NCI-H146 (cell line): ENCODE measurements at regions not wholly inside any gene's neighbourhood (a gene's known extent, or its start where the extent isn't known, plus 50 kb on each side); places are given as distances from the start of the nearest gene placed in this dataset.

Experiments
- DNase-seq: peaks from one replicate; lab custom pipeline; 2025; lab: John Stamatoyannopoulos, UW

DNA sequence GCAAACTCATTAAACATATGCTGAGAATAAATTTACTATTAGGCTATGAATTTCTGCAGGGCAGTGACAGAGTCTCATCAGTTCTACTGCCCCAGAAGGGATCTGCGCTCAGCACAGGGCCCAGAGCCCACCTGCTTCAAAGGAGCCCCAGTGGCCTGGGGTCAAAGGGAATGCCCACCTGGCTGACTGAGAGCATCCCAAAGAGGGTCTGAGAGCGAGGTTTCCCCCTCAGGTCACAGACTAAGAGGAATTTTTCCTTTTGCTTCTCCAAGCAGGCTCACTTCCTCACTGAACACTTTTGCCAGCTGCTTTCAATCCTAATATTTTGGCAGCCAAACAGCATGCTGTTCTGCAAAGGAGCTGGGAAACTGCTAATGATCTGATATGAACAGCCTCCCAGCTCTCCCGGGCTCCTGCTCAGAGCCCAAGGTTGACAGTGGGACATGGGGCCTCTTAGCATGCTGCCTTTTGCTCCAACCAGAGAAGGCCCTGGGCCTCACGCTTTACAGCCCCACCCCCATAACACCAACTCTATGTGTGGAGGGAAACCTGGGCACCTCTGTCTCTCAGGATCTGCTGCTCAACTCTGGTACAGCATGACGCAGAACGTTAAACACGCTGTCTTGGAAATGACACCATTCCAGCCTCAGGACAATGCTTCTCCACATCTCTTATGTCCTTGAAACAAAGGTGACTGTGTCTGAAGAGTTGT is 70.7 kb upstream of the SYT6 start:
- no peak for DNase-seq

DNA sequence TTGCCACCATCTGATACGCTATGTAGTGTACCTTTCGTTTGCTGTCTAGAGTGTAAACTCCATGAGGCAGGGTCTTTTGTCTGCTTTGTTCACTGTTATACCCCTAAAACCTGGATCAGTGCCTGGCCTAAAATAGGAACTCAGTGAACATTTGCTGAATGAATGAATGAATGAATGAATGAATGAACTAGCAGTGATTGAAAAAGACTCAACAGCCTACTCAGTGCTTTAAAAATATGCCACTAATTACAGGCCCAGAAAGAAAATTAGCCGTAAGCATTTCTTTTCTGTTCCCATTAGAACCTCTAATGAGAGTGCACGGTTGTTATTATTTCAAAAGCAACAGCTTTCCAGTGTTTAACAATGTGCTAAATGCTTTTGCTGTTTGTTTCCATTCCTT is 69.3 kb upstream of the SYT6 start:
- DNase-seq, result no peak

DNA sequence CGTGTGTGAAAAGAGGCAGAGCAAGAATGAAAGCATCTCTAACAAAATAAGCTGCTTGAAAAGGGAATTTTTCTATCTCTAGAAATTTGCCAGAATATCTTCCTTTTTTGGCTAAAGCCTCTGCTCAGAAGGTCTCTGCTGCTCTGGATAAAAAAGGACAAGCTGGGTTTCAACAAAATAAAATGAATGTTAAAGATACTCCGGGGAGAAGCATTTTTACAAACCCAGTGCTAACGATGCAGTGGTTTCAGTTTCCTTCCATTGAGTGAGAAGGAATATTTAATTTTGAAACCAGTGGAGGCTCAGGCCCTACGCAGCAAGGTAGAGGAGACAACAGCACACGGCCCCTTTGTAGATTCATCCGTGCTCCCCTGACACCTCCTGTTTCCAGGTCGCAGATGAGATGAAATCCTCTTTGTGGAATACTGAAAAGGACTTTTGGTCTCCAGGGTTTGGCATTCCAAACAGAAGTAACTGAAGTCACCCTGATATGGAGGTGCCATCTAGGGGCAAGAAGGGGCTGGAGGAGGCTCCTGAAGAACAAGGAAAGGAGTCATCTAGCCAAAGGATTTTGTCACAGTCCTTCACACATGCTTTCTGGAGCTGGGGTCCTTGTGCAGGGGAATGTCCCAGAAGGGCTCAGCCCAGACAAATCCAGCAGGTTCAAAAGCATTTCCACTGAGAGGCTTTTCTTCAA is 65.7 kb upstream of the SYT6 start:
- no peak for DNase-seq

DNA sequence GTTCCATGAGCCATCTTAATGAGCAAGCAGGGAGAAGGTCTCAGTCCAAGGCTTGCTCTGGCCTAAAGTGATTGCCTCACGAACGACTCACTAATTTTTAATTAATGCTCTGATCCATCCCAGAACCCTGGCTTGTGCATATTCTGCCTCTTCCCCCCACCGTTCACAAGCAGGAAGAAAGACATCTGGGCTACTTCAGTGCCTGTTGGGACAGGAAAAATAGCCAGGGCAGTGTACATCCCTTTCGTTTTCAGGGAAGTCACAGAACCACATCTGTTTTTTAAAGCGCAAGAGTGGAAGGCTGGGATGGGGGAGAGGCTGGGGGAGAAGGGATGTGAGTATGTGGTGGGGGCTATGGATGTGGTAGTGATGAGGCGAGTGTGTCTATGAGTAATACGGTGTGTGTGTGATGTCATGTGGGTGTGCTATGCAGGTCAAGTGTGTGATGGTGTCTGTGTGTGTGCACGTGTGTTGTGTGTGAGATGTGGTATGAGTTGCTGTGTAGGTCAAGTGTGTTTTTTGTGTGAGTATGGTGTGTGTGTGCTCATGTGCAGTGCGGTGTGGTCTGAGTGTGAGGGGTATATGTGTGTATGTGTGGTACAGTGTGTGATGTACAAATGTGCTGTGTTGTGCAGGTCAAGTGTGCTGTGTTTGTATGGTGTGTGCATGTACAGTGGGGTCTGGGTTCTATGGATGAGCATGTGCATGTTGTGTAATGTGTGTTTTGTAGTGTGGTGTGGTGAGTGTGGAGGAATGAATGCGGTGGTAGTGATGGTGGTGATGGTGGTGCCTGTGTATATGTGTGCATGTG is 64.9 kb upstream of the SYT6 start:
- DNase-seq, result no peak

DNA sequence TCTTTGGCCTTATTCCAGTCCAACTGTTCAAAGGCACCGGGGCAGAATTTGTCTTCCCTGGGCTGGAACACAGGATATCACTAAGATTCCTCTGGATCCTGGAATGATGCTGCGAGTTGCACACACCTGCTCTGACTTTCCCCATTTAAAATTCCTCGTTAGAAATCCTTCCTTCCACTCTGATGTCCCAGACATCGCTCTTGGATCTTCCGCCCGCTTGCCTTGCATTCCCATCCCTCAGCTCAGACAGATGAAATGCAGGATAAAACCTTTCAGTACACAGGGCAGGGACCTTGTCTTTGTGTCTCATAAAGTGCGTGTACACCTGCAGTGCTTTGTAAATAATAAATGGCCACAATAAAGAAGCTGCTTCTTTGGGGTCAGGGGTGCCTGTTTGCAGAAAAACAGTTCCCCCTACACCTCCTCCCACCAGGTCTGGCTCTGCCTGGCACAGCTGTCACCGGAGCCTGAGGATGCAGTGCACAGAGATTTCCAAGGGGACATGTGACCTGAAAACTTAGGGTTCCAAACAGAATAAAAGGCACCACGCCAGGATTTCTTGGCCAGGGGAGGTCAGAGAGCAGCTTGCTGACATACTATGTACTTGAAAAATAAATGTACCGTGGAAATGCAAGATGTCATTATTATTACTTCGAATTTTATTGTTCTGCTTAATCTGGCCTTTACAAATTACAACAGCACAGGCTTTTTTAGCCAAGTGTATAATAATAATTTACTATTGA is 62.9 kb upstream of the SYT6 start:
- no peak for DNase-seq

DNA sequence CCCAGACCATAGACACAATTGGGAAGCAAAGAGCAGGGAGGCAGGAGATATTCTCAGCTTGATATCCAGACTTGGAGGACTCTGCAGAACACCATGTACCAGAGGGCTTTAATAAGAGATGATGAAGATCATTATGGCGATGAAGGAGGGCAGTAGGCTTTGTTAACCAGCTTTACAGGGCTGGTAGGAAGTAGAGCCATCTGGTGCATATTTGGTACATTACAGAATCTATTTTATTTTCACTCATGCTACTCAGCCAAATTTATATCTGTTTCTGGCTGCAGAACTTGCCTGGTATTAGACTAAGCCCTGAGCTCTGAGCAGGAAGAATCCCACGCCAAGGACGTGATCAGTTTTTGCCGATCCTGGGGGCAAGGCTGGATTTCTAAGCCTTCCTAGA is 61.8 kb upstream of the SYT6 start:
- DNase-seq, result no peak

DNA sequence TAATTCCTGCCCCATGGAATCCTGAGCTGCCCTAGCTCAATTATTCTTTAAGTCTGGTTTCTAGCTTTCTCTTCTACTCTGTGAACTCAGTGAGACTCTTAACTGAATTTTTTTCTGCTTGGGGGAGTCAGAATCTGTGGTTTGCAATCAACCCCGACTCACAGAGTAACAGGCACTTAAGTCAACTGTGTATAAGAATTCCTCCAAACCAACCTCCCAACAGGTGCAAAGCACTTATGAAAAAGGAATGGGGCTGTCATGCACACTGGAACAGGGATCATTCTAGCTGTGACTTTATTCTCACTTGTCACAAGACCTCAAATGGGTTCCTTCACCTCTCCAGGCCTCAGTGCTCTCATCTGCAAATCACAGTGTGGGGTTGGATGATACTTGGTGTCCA is 60.3 kb upstream of the SYT6 start:
- no peak for DNase-seq

DNA sequence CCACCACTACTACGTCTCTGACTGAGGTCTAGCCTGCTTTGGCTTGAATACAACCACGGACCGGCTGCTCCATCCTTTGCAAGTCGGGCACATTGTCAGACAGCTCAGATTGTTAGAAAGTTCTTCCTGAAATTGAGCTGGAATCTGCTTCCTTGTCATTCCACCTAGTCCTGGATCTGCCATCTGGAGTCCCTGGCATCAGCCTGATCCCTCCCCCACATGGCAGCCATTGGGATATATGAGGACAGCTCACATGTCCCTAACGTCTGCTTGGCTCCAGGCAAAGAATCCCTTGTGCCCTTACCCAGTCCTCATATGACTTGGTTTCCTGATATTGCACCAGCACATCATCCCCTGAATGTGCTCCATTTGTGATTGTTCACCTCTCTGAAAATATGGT is 56.3 kb upstream of the SYT6 start:
- DNase-seq, result no peak

DNA sequence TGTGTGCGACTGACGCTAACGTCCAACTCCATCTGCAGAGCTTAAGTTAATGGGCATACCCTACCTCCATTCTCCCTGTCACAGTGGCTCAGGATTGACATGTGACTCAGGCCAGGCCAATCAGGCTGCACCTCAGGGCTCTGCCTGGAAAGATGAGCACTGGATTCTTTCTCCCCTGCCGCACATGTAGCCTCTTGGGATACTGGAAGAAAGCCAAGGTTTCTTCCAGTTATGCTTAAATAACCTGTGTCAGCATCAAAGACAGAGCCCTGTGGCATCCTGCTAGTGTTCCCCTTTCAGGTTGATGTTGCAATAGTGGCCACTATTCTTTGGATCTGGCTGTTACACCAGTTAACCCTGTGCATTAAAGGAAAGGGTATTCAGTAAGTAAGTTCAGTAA is 55.0 kb upstream of the SYT6 start:
- no peak for DNase-seq

DNA sequence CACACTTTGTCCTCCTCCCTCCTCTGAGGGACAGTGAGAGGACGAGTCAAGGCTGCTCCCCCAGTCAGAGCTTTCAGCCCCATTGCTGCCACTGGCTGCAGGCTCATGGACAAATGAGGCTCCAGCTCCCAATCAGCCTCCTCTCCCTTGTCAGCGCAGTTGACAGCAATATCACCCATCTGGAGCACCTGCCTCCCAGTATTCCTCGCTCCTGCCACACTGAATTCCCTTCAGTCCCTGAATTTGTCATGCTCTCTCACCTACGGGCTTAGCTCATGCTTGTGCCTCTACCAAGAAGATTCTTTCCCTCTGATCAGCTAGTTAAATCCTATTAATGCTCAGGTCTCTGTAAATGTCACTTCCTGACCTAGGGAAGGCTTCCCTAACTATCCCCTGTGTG is 54.4 kb upstream of the SYT6 start:
- no peak for DNase-seq

DNA sequence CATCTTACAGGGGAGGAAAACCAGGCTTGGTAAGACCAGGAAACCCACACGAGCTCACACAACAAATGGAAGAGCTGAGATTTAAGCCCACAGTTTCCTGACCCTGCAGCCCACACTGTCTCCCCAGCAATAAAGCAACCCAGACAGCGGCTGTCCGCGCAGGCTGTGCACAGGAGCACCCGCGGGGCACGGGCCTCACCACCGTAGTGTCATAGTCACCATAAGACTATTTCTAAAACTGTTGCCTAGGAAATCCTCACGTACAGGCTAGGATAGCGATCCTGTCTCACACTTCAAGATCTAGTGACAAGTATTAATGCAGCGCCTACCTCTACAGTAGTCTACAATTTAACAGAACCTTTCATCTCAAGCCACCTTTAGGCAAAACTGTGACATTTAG is 54.0 kb upstream of the SYT6 start:
- DNase-seq, result no peak

DNA sequence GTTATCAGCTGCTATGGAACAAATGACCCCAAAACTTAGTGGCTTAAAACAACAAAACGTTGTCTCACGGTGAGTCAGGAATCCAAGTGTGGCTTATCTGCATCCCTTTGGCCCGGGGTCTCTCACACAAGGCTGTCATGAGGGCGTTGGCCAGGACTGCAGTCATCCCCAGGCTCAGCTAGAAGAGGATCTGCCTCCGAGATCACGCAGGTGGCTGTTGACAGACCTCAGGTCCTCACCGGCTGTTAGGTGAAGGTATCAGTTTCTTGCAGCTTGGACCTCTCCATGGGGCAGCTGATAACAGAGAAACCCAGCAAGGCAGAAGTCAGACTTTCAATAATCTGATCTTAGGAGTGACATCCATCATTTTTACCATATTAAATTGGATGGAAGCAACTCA is 52.7 kb upstream of the SYT6 start:
- no peak for DNase-seq

DNA sequence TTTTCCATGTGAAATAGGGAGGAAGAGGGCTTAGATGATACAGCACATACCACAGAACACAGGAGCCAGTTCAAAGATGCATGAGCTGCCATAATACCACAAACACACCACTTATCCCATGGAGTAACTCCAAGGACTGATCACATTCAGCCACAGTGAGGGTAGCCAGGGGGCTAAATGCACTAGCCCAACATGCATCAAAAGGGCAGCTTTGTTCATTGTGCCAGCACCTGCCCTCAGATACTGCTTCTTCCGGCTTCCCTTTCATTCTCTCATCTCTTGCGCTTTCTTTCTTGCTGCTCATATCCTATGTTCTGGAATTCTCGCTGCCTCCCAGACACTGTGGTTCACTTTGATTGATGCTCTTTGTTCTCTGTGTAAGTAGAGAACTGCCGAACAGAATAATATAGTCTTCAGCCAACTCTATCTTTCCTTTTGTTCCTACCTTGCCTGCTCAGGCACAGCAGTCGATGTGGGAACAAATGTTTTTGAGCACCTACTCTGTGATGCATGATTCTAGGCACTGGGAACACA is 50.0 kb upstream of the SYT6 start:
- DNase-seq, result no peak
